HG03025 (cell line): ENCODE measurements at regions not wholly inside any gene's neighbourhood (a gene's known extent, or its start where the extent isn't known, plus 50 kb on each side); places are given as distances from the start of the nearest gene placed in this dataset.
"Not testable (repeated sequence)": the region's sequence is repeated elsewhere in the genome, so short reads cannot be mapped to it uniquely, and the experiment has no call there.

Experiments used
- ATAC-seq: cut with Tn5 transposase; IDR thresholded peaks from one replicate; pipeline ENCODE4 v1.9.1; 2021; ENCODE audit warnings: mild to moderate bottlenecking, moderate library complexity; ENCODE audit not compliant: unreplicated experiment, low FRiP score

- ATAC-seq = not testable (repeated sequence)
Observed at GRCh38 chr14:105600195-105600938, 74.0 kb downstream of the TMEM121 start.

- no peak for ATAC-seq
Observed at GRCh38 chr14:105600939-105601359, 74.6 kb downstream of the TMEM121 start.

- no peak for ATAC-seq
Observed at GRCh38 chr14:105601360-105602242, 75.2 kb downstream of the TMEM121 start.

- ATAC-seq = no peak
Observed at GRCh38 chr14:105602243-105602750, 75.9 kb downstream of the TMEM121 start.

DNA sequence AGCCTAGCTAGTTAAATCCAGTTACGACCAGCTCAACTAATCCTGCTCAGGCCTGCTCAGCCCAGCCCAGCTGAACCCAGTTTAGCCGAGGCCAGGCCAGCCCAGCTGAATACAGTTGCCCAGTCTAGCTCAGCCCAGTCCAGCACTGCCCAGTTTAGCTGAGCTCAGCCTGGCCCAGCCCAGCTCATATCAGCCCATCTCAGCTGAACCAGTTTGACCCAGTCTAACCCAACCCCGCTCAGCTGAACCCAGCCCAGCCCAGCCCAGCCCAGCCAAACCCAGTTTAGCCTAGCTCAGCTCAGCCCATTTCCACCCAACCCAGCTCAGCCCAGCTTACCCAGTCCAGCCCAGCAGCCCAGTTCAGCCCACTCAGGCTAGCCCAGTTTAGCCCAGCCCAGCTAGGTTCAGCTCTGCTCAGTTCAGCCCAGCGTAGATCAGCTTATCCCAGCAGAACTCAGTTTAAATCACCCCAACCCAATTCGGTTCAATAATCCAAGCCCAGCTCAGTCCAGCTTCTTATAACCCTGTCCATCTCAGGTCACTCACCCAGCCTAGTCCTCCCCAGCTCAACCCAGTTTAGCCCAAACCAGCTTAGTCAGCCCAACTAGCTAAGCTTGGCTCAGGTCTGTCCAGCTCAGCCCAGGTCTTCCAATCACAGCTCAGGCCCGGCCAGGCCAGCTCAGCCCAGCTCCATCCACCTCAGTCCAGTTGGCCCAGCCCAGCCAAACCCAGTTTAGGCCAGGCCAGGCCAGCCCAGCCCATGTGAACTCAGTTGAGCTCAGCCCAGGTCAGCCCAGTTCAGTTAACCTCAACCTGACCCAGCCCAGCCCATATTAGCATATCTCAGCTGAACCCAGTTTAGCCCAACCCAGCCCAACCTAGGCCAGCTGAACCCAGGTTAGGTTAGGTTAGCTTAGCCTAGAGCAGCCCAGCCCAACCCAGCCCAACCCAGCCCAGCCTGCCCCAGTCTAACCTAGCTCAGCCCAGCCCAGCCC is 76.7 kb downstream of the TMEM121 start:
- no peak for ATAC-seq

DNA sequence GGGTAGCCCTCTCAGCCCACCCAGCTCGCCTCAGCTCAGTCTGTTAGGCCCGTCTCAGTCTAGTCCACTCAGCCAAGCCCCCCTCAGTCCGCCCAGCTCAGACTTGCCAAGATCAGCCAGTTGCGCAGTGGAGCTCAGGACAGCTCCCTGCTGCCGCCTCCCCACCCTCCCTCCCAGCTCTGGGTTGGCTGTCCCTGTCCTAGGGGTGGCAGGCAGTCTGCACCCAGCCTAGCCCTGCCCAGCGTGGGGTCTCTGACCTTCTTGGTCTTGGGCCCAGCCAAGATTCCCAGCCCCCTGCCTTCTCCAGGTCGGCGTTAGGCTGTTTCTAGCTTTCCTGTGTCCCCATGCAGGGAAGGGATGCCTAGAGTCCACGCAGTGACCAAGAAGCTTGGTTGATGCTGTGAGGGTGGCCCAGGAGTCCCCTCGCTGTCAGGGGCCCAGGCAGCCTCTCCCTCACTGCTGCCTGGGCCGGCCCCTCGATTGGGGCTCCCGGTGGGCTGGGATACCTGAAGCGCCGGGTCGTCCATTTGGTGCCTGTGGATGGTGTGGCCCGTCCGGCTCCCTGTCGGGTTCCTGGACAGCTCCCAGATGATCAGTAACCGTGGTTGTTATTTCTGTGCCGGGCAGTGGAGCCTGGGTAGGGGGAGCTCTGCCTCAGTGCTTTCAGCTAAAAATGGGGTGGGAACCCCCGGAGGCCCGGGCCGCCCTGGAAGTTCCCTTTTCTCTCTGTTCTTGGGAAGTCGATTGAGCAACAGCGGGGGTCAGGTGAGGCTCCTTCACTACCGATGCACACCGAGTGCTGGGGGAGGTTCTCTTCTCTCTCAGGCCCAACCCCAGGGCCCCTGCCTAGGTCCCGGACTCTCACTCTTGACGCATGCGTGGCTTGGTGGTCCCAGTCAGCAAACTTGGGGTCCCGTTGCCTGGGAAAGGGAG is 78.4 kb downstream of the TMEM121 start:
- ATAC-seq = not testable (repeated sequence)

DNA sequence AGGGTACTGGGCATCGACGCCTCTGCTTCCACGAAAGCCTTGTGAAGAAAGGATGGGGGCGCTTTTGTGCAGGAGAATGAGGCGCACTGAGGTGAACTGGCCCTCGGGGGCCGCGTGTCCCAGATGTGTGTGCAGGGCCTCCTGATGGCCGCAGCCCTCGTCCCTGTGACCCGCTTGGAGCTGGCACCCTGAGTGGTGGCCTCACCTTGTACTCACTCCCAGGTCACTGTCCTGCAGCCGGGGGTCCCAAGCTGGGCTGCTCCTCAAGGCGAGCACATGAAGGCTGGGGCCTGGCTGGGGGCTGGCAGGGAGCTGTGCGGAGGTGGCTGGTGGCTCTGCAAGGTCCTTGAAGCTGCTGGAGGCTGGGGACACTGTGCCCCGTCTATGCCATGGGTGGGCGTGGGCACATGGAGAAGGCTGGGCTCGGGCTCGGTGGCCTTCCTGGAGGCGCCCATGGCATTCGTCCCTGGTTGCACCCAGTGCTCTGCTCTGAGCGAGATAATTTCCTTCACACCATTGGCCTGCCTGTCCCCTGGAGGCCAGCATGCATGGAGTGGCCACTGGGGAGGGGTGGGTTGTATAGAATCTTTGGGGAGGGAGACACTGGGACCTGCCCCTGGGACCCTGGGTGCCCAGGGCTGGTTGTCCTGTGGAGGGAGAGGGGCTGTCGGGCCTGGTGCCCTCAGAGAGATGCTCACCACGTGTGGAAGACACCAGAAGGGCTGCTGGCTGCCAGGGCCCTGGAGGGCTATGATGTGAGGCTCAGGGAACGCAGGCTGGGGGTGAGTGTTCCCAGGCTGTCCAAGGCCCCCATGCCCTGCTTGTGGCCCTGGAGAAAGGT is 79.3 kb downstream of the TMEM121 start:
- no peak for ATAC-seq

- not testable (repeated sequence) for ATAC-seq
Observed at GRCh38 chr14:105606305-105606975, 80.1 kb downstream of the TMEM121 start.

- not testable (repeated sequence) for ATAC-seq
Observed at GRCh38 chr14:105607025-105607424, 80.6 kb downstream of the TMEM121 start.

- ATAC-seq = not testable (repeated sequence)
Observed at GRCh38 chr14:105614987-105615386, 88.6 kb downstream of the TMEM121 start.

- not testable (repeated sequence) for ATAC-seq
Observed at GRCh38 chr14:105615986-105616801, 89.8 kb downstream of the TMEM121 start.

- ATAC-seq = no peak
Observed at GRCh38 chr14:105616802-105617192, 90.4 kb downstream of the TMEM121 start.

DNA sequence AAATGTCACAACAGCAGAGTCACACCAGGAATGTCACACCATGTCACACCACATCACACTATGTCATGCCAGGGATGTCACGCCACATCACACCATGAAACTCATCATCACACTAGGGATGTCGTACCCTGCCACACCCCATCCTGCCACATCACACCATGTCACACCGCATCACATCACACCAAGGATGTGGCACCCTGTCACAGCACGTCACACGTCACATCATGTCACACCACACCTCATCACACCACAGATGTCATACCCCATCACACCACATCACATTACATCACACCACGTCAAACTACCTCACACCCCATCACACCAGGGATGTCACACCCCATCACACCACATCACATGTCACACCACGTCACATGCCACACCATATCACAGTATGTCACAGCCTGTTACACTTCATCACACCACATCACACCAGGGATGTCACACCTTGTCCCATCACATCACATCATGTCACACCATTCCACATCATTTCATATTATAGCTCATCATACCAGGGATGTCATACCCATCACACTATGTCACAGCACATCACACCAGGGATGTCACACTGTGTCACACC is 90.9 kb downstream of the TMEM121 start:
- ATAC-seq = no peak

- not testable (repeated sequence) for ATAC-seq
Observed at GRCh38 chr14:105617805-105618204, 91.4 kb downstream of the TMEM121 start.

DNA sequence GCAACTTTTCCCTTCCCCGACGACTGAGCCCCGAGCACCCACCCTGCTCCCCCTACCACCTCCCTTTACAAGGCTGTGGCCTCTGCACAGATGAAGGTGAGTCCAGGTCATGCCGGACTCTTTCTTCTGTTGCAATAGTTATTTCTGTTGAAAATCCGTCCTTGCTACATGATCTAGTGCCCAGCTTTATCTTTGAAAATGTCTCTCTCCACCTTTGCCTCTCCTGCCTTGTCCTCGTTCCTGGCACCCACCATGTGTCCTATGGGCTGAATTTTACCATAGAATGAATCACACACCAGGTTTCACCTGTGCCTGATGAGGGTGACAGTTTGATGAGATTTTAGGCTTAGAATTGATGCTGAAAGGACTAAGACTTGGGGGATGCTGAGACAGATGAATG is 92.9 kb downstream of the TMEM121 start:
- ATAC-seq = not testable (repeated sequence)

GRCh38 chr14:105620178-105620864 is 93.9 kb downstream of the TMEM121 start:
- ATAC-seq = not testable (repeated sequence)
